ENCODE measurements at regions not wholly inside any gene's neighbourhood (a gene's known extent, or its start where the extent isn't known, plus 50 kb on each side); places are given as distances from the start of the nearest gene placed in this dataset.

GRCh38 chr13:83691966-83692365, 190.3 kb downstream of the SLITRK1 start:
- TF ChIP-seq, protein P1, sequence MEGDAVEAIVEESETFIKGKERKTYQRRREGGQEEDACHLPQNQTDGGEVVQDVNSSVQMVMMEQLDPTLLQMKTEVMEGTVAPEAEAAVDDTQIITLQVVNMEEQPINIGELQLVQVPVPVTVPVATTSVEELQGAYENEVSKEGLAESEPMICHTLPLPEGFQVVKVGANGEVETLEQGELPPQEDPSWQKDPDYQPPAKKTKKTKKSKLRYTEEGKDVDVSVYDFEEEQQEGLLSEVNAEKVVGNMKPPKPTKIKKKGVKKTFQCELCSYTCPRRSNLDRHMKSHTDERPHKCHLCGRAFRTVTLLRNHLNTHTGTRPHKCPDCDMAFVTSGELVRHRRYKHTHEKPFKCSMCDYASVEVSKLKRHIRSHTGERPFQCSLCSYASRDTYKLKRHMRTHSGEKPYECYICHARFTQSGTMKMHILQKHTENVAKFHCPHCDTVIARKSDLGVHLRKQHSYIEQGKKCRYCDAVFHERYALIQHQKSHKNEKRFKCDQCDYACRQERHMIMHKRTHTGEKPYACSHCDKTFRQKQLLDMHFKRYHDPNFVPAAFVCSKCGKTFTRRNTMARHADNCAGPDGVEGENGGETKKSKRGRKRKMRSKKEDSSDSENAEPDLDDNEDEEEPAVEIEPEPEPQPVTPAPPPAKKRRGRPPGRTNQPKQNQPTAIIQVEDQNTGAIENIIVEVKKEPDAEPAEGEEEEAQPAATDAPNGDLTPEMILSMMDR (conservative IDR thresholded peaks at IDR 0.05; ENCODE audit: low read depth, low read length): no peak
- TF ChIP-seq EZH2 (IDR thresholded peaks at IDR 0.05; ENCODE audit: low read length, unreplicated experiment): no peak
